IMR-90 (cell line): ENCODE measurements at regions not wholly inside any gene's neighbourhood (a gene's known extent, or its start where the extent isn't known, plus 50 kb on each side); places are given as distances from the start of the nearest gene placed in this dataset.

ENCODE experiments used
- ATAC-seq: fragments of 200-7000 bp; cut with Tn5 transposase; 2 replicates; pipeline ENCODE4 v1.9.1; 2020; ENCODE audit warnings: low read depth, mild to moderate bottlenecking, moderate library complexity
- BruUV-seq: library from RNA; stranded (reverse); fragments of 400-500 nt; replicated peaks from 2 replicates; lab custom pipeline; 2021; lab: Mats Ljungman, UMichigan
- CTCF ChIA-PET: fragments of 300-600 bp; formaldehyde crosslinking; extraction: SDS; loops from one replicate; lab custom pipeline; 2021; ENCODE audit warnings: antibody characterized with exemption; lab: Yijun Ruan, JAX
- POLR2A ChIA-PET: fragments of 300-600 bp; sonication (Branson Sonifier 250); formaldehyde crosslinking; loops from one replicate; lab custom pipeline; 2022; ENCODE audit warnings: antibody characterized with exemption; ENCODE audit not compliant: unreplicated experiment; lab: Charles Lee
- DNase-seq: peaks from one replicate; pipeline ENCODE4 v3.0.0; 2013
- H2AFZ ChIP-seq: replicated peaks from 2 replicates; pipeline ENCODE3; 2013; ENCODE audit warnings: low read length, mild to moderate bottlenecking; ENCODE audit not compliant: poor library complexity
- H2AK5ac ChIP-seq: 2 replicates; pipeline ENCODE4 v1.6.1; 2013; ENCODE audit warnings: low read depth, low read length, inconsistent platforms
- H2AK9ac ChIP-seq: replicated peaks from 2 replicates; pipeline ENCODE3; 2013; ENCODE audit warnings: mild to moderate bottlenecking, low read depth, low read length, moderate library complexity; ENCODE audit not compliant: poor library complexity
- H2BK120ac ChIP-seq: 2 replicates; pipeline ENCODE4 v1.6.1; 2013; ENCODE audit warnings: low read depth, low read length, inconsistent platforms
- H2BK15ac ChIP-seq: 3 replicates; pipeline ENCODE4 v1.6.1; 2013; ENCODE audit warnings: low read depth, low read length, inconsistent platforms
- H2BK20ac ChIP-seq: 2 replicates; pipeline ENCODE4 v1.6.1; 2013; ENCODE audit warnings: low read depth, mild to moderate bottlenecking, inconsistent platforms, low read length, moderate library complexity
- H2BK5ac ChIP-seq: 2 replicates; pipeline ENCODE4 v1.6.1; 2013; ENCODE audit warnings: mild to moderate bottlenecking, low read depth, low read length, inconsistent platforms; ENCODE audit not compliant: poor library complexity, severe bottlenecking
- H3K14ac ChIP-seq: replicated peaks from 2 replicates; pipeline ENCODE4 v1.6.1; 2013; ENCODE audit warnings: low read depth, low read length, inconsistent platforms
- H3K18ac ChIP-seq: 2 replicates; pipeline ENCODE4 v1.6.1; 2013; ENCODE audit warnings: low read depth, low read length, control low read depth
- H3K23ac ChIP-seq: 2 replicates; pipeline ENCODE4 v1.6.1; 2013; ENCODE audit warnings: low read depth, low read length, inconsistent platforms
- H3K27ac ChIP-seq: 2 replicates; pipeline ENCODE4 v1.5.1; 2013; ENCODE audit warnings: mild to moderate bottlenecking, control low read depth, low read length; ENCODE audit not compliant: insufficient read depth
- H3K27me3 ChIP-seq: 2 replicates; pipeline ENCODE4 v1.6.1; 2013; ENCODE audit warnings: low read length; ENCODE audit not compliant: control insufficient read depth, insufficient read depth
- H3K36me3 ChIP-seq: 2 replicates; pipeline ENCODE4 v1.6.1; 2013; ENCODE audit warnings: low read length, mixed read lengths; ENCODE audit not compliant: control insufficient read depth, insufficient read depth
- H3K4ac ChIP-seq: 2 replicates; pipeline ENCODE4 v1.6.1; 2013; ENCODE audit warnings: low read depth, low read length, inconsistent platforms
- H3K4me1 ChIP-seq: 2 replicates; pipeline ENCODE4 v1.6.1; 2013; ENCODE audit warnings: low read length, mixed read lengths; ENCODE audit not compliant: control insufficient read depth, insufficient read depth
- H3K4me2 ChIP-seq: 2 replicates; pipeline ENCODE4 v1.6.1; 2013; ENCODE audit warnings: low read depth, mild to moderate bottlenecking, control low read depth, low read length, moderate library complexity
- H3K4me3 ChIP-seq: 2 replicates; pipeline ENCODE4 v1.5.1; 2013; ENCODE audit warnings: low read depth, mild to moderate bottlenecking, control low read depth, low read length, moderate library complexity; ENCODE audit not compliant: insufficient read depth
- H3K56ac ChIP-seq: 2 replicates; pipeline ENCODE4 v1.6.1; 2013; ENCODE audit warnings: low read length, inconsistent platforms; ENCODE audit not compliant: insufficient read depth; ENCODE audit errors: extremely low read depth
- H3K79me1 ChIP-seq, 2 experiments: 2 replicates each; pipeline ENCODE4 v1.6.1; 2013; ENCODE audit warnings: low read length in 2 of 2, inconsistent platforms in 1 of 2, low read depth in 1 of 2
- H3K9ac ChIP-seq: 2 replicates; pipeline ENCODE4 v1.6.1; 2013; ENCODE audit warnings: low read depth, low read length, control low read depth
- H3K9me1 ChIP-seq: 2 replicates; pipeline ENCODE4 v1.6.1; 2013; ENCODE audit warnings: low read length, inconsistent platforms; ENCODE audit not compliant: insufficient read depth
- H3K9me3 ChIP-seq: 2 replicates; pipeline ENCODE4 v1.6.1; 2013; ENCODE audit warnings: low read length; ENCODE audit not compliant: control insufficient read depth, insufficient read depth
- H4K20me1 ChIP-seq: 2 replicates; pipeline ENCODE4 v1.6.1; 2013; ENCODE audit warnings: low read length, inconsistent platforms; ENCODE audit not compliant: insufficient read depth
- H4K5ac ChIP-seq: 2 replicates; pipeline ENCODE4 v1.6.1; 2013; ENCODE audit warnings: mild to moderate bottlenecking, low read depth, low read length, control low read depth
- H4K8ac ChIP-seq, 2 experiments: 2 replicates each; pipeline ENCODE4 v1.6.1; 2013; ENCODE audit warnings: low read depth in 2 of 2, low read length in 2 of 2, control low read depth in 1 of 2, inconsistent platforms in 1 of 2
- H4K91ac ChIP-seq: 2 replicates; pipeline ENCODE4 v1.6.1; 2013; ENCODE audit warnings: low read depth, low read length, inconsistent platforms; ENCODE audit not compliant: insufficient read depth
- BHLHE40 ChIP-seq: fragments of 150-350 bp; IDR thresholded peaks from 2 replicates; pipeline ENCODE4 v1.6.1; 2016; ENCODE audit warnings: mild to moderate bottlenecking, low read depth, low read length
- CEBPB ChIP-seq: IDR thresholded peaks from 2 replicates; pipeline ENCODE4 v1.6.1; 2012; ENCODE audit warnings: low read depth, low read length, improper control_type of control experiment
- FOS ChIP-seq: fragments of 150-350 bp; IDR thresholded peaks from 2 replicates; pipeline ENCODE4 v1.6.1; 2016; ENCODE audit warnings: low read depth, low read length
- NFE2L2 ChIP-seq: fragments of 150-350 bp; IDR thresholded peaks from 2 replicates; pipeline ENCODE4 v1.6.1; 2016; ENCODE audit warnings: low read depth, mild to moderate bottlenecking, low read length
- RAD21 ChIP-seq: IDR thresholded peaks from 2 replicates; pipeline ENCODE4 v1.6.1; 2012; ENCODE audit warnings: low read length, improper control_type of control experiment
- USF2 ChIP-seq: fragments of 150-350 bp; IDR thresholded peaks from 2 replicates; pipeline ENCODE4 v1.6.1; 2017; ENCODE audit warnings: mild to moderate bottlenecking, antibody characterized with exemption, low read length, low read depth
- WGBS, 2 experiments: methylation state at CpG; one replicate each; pipeline versions ENCODE4 v1.1.5 to v1.1.7; 2013; ENCODE audit warnings: missing lambda C conversion rate in 2 of 2; ENCODE audit not compliant: insufficient read length in 1 of 2; ENCODE audit errors: extremely low coverage in 2 of 2; 5-methylcytosine and 5-hydroxymethylcytosine counted together
- dilution Hi-C: fragments of 300-500 bp; cut with HindIII; formaldehyde crosslinking; loops from one replicate; pipeline ENCODE4 v1.14.3; 2018; ENCODE audit warnings: low sequenced_read_pairs; ENCODE audit not compliant: unreplicated experiment
- in situ Hi-C: fragments of 300-500 bp; cut with MboI; formaldehyde crosslinking; loops from 3 replicates; pipeline ENCODE4 v1.14.3; 2019; ENCODE audit warnings: low sequenced_read_pairs, inconsistent platforms, mixed read lengths
- intact Hi-C: fragments of 100-400 bp; cut with micrococcal nuclease; formaldehyde crosslinking; loops from 2 replicates; pipeline ENCODE4 v1.10.0; 2022

- no TSS peak for BruUV-seq
- H3K4me3 ChIP-seq, result no peak overlapping the region
- no peaks in the 10 kb centered on the region for H3K9me1 ChIP-seq
- H3K27ac ChIP-seq, result no peak overlapping the region
- intact Hi-C loops, result no loop called here
- peaks cover 2% of the 10 kb centered on the region; the same call in 1 of the 2 replicates for H3K4me1 ChIP-seq
- no peak overlapping the region for H2AFZ ChIP-seq
- H3K4ac ChIP-seq, result peak overlapping the region; percentile 77; the same call in 1 of the 2 replicates
- no peak overlapping the region for H2BK15ac ChIP-seq
- peak overlapping the region in 1 of 2 experiments; percentile 65; a peak in 1 of 4 replicates for H4K8ac ChIP-seq
- ATAC-seq (peak; percentile 94), DNase-seq (peak; percentile 72)
- H4K91ac ChIP-seq, result no peak overlapping the region
- H4K5ac ChIP-seq, result no peak overlapping the region; the same call in 1 of the 2 replicates
- H3K56ac ChIP-seq, result peak overlapping the region; percentile 51; the same call in 1 of the 2 replicates
- dilution Hi-C loops, result no loop called here
- peak overlapping the region; percentile 74; the same call in 1 of the 2 replicates for H3K4me2 ChIP-seq
- H4K20me1 ChIP-seq, result no peaks in the 10 kb centered on the region
- no peak overlapping the region for H3K14ac ChIP-seq
- H2BK20ac ChIP-seq, result peak overlapping the region; percentile 61; the same call in 1 of the 2 replicates
- H3K9me3 ChIP-seq, result no peaks in the 10 kb centered on the region
- in situ Hi-C loops, result no loop called here
- TF ChIP-seq FOS, result peak; percentile 68; the same call in 1 of the 2 replicates
- TF ChIP-seq NFE2L2, result no peak
- TF ChIP-seq RAD21, result no peak
- TF ChIP-seq CEBPB, result peak; percentile 94
- no peak for TF ChIP-seq BHLHE40
- TF ChIP-seq USF2, result no peak
- H2BK5ac ChIP-seq, result peak overlapping the region; percentile 88
- no peak overlapping the region for H2AK9ac ChIP-seq
- H3K23ac ChIP-seq, result no peak overlapping the region; the same call in 1 of the 2 replicates
- no CpG with 5 or more reads among the region's 3 CpGs for WGBS, 2 experiments
- ChIA-PET CTCF (interaction anchor here (1.6 kb wide), 1 partner anchor 17 kb away, joined by 4 read pairs; no protein-coding TSS in a partner anchor), POLR2A (no interaction called here)
- H3K27me3 ChIP-seq, result no peaks in the 10 kb centered on the region
- no peak overlapping the region for H2AK5ac ChIP-seq
- peak overlapping the region; percentile 90; the same call in 1 of the 2 replicates for H3K18ac ChIP-seq
- no peak overlapping the region; the same call in 1 of the 2 replicates for H3K9ac ChIP-seq
- no peaks in the 10 kb centered on the region for H3K79me1 ChIP-seq
- no peak overlapping the region for H2BK120ac ChIP-seq
- no peaks in the 10 kb centered on the region for H3K36me3 ChIP-seq
Observed at GRCh38 chr18:73118121-73118816, 250.5 kb upstream of the NETO1 start.
